GM12873 (cell line): ENCODE measurements at regions not wholly inside any gene's neighbourhood (a gene's known extent, or its start where the extent isn't known, plus 50 kb on each side); places are given as distances from the start of the nearest gene placed in this dataset.

Source experiments
- CTCF ChIP-seq: IDR thresholded peaks from 2 replicates; pipeline ENCODE4 v1.5.1; 2012; ENCODE audit warnings: low read depth, mild to moderate bottlenecking, moderate library complexity, low read length, control low read depth; ENCODE audit not compliant: insufficient read depth; ENCODE audit errors: missing control alignments

- no peak for TF ChIP-seq CTCF
Observed at GRCh38 chr6:137434640-137435039, 59.6 kb downstream of the OLIG3 start.

GRCh38 chr6:137432054-137432611, 62.1 kb downstream of the OLIG3 start:
- no peak for TF ChIP-seq CTCF

GRCh38 chr6:137430954-137431353, 63.2 kb downstream of the OLIG3 start:
- TF ChIP-seq CTCF = no peak

- TF ChIP-seq CTCF = no peak
Observed at GRCh38 chr6:137427656-137428290, 66.4 kb downstream of the OLIG3 start.

GRCh38 chr6:137426007-137426689, 68.0 kb downstream of the OLIG3 start:
- no peak for TF ChIP-seq CTCF

GRCh38 chr6:137424251-137424650, 69.9 kb downstream of the OLIG3 start:
- no peak for TF ChIP-seq CTCF

- TF ChIP-seq CTCF = no peak
Observed at GRCh38 chr6:137423451-137424168, 70.6 kb downstream of the OLIG3 start.
